GM21576 (cell line): ENCODE measurements at regions not wholly inside any gene's neighbourhood (a gene's known extent, or its start where the extent isn't known, plus 50 kb on each side); places are given as distances from the start of the nearest gene placed in this dataset.

Experiments used
- ATAC-seq: cut with Tn5 transposase; IDR thresholded peaks from one replicate; pipeline ENCODE4 v1.9.1; 2021; ENCODE audit warnings: mild to moderate bottlenecking, moderate library complexity; ENCODE audit not compliant: unreplicated experiment

DNA sequence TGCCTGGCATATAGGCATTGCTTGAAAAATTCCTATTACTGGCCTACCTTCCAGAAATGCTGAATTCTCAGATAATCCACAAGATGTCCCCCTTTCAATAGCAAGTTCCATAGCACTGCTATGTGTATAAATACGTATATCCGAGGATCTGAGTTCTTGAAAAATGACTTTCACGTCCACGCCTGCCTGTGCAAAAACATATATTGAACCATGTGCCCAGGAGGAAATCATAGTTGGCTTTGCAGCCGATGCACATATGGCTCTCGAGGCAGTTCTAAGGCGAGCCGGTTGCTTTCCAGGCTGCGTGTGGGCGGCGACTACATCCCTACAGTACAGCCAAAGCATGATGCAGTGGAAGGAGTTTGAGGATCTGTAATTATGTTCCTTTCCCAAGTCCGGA, 55.4 kb upstream of the ESX1 start:
- no peak for ATAC-seq

- ATAC-seq: no peak
Measured at GRCh38 chrX:104309169-104309568, 54.4 kb upstream of the ESX1 start.

- ATAC-seq: no peak
Measured at GRCh38 chrX:104307341-104307740, 52.6 kb upstream of the ESX1 start.

- no peak for ATAC-seq
Measured at GRCh38 chrX:104306180-104306579, 51.4 kb upstream of the ESX1 start.
